GM12874 (cell line): ENCODE measurements at regions not wholly inside any gene's neighbourhood (a gene's known extent, or its start where the extent isn't known, plus 50 kb on each side); places are given as distances from the start of the nearest gene placed in this dataset.

ENCODE experiments used
- TF ChIP-seq, protein P1 (sequence below): IDR thresholded peaks from 2 replicates; pipeline ENCODE4 v1.5.1; 2011; ENCODE audit warnings: low read depth, mild to moderate bottlenecking, control low read depth, low read length, moderate library complexity; ENCODE audit not compliant: insufficient read depth

DNA sequence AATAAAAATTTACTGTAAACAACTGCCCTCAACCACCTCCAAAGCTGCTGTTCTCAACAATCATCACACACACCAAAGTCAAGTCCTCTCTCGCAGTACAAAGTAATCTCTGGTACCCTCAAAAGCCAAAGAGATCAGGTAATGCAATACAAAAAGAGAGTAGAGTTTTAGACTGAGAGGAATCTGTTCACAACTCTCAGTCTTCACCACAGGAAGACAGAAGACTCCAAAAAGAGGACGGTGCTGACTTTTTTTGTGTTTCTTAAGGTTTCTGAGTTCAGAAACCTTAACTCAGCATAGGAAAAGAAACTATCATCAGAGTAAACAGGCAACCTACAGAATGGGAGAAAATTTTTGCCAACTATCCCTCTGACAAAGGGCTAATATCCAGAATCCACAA, 1072.3 kb upstream of the DIAPH2 start:
- TF ChIP-seq, protein P1, sequence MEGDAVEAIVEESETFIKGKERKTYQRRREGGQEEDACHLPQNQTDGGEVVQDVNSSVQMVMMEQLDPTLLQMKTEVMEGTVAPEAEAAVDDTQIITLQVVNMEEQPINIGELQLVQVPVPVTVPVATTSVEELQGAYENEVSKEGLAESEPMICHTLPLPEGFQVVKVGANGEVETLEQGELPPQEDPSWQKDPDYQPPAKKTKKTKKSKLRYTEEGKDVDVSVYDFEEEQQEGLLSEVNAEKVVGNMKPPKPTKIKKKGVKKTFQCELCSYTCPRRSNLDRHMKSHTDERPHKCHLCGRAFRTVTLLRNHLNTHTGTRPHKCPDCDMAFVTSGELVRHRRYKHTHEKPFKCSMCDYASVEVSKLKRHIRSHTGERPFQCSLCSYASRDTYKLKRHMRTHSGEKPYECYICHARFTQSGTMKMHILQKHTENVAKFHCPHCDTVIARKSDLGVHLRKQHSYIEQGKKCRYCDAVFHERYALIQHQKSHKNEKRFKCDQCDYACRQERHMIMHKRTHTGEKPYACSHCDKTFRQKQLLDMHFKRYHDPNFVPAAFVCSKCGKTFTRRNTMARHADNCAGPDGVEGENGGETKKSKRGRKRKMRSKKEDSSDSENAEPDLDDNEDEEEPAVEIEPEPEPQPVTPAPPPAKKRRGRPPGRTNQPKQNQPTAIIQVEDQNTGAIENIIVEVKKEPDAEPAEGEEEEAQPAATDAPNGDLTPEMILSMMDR = no peak

DNA sequence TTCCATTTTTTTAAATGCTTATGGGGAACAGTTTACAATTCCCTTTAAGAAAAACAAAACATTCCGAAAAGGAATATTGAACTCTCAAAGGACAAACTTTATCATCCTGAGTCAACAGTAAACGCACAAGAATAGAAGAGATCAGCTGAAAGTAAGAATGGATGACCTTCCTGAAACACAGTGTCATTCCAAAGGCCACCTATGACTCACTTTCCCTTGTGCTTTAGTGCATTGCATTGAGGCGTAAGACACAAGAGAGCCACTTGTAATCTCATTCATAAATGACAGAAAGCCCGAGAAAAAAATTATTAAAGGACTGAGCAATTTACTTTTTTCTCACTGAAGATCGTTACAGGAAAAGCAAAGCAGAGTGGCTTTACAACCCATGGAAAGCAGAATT, 1062.4 kb upstream of the DIAPH2 start:
- TF ChIP-seq, protein P1 = no peak

DNA sequence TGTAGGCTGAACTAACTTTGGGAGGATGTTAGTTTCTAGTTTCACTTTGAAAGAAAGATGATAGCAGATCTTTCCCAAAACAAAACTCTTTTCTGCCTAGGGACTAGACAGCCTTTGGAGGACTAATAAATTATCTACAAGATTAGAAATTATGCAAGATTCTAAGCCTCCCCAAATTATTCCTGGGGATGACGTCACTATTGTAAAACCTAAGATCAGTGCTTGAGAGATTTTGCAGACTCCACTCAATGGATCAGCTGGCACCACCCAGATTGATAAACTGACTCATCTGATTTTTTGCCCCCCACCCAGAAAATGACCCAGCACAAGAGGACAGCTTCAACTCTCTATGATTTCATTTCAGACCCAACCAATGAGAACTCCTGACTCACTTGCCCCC, 1057.9 kb upstream of the DIAPH2 start:
- TF ChIP-seq, protein P1 = no peak

DNA sequence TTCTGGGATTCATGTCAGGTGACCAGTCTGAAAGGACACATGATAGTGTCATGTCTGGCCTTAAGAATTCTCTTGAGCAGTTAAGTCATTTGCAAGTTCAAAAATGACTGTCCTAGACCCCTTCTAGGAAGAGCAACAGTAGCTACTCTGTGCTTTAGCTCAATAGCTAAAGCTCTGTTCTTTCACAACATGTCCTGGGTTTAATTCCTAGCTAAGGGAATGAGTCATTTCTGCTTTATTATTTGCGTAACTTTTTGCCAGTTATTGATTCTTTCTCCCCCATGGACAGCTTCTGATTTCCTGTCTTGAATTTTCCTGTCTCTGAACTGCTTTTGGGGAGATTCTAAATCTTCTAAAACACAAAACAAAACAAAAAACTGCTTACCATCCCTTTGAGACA, 1055.8 kb upstream of the DIAPH2 start:
- TF ChIP-seq, protein P1 = no peak

DNA sequence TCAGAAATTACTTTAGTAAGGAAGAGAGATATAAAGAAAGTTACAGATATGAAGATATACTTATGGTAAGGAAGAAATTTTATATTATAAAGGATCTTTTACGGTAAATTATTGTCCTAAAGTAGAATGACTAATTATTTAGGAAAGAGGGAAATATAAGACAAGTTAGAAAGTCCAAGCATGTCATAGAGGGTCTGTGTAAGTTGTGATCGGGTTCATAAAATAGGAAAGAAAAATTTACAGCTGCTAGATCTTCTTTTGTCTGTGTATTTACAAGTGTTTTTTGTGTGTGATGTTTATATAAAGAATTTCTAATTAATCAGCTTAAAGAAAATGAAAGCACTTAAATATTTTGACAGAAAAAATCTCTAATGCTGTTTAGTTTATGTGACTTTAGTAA, 1054.9 kb upstream of the DIAPH2 start:
- TF ChIP-seq, protein P1 = no peak

DNA sequence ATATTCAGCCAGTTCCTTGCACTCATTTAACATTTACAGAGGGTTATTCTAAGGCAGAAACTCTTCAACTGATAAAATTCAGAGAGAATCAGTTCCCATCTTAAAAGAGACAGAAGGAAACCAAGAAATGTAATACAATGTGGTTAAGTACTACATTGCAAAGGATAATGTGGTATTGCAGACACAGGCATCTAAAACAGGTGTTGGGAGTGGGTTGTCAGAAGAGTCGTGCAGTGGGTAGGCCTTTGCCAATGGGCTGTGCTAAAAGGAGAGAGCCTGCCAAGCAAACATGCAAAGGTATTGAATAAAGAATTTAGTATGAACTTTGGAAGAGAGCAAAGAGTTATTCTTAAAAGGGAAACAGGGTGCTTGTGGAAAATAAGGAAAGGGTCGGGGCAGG, 1044.4 kb upstream of the DIAPH2 start:
- TF ChIP-seq, protein P1 = no peak

DNA sequence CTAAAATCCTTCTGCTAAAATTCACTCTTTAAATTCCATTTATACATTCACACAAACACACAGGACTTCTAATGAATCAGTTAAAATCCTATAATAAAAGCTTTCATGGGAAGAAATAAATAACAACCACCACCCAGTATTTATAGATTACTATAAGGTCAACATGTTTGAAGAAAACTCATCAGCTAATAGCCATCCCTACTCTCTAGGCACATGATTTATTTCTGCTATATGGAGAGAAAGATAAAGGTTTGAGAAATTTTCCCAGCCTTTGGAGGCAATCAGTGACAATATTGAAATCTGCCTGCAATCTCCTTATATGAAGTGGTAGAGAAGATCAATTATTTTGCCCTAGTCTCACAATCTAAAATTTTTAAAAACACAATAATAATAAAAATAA, 1038.9 kb upstream of the DIAPH2 start:
- TF ChIP-seq, protein P1 = no peak

DNA sequence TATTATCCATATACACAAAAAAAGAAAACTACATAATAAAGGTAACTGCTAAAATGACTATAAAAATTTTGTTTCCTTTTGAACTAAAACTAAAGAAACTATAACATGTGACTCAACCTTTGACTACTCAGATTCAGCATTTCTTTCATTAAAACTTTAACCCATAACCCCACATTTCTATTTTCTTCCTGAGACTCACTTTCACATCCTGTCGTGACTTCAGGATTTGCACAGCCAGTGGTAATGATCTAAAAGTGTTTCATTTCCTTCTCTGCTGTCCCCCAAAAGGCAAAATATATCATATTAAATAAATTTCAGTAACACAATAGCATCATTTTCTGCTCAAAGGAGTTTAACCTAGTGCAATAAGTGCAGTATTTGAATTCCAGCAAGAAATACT, 1022.4 kb upstream of the DIAPH2 start:
- TF ChIP-seq, protein P1 = no peak
